ENCODE measurements at regions not wholly inside any gene's neighbourhood (a gene's known extent, or its start where the extent isn't known, plus 50 kb on each side); places are given as distances from the start of the nearest gene placed in this dataset.
A peak's percentile ranks its signal among the peaks of the same experiment; 100 is the strongest.

- Histone ChIP-seq H3K36me3 (replicated peaks in 1 of 2; ENCODE audit: control insufficient read depth in 1 of 2, insufficient read depth in 2 of 2, low read length in 2 of 2) (no peaks in the 10 kb centered on the region), H3K27me3 (ENCODE audit: control insufficient read depth in 1 of 2, insufficient read depth in 2 of 2, low read length in 2 of 2) (no peaks in the 10 kb centered on the region), H3K27ac (ENCODE audit: extremely low read length, insufficient read depth, low read length) (no peak overlapping the region), H3K4me2 (ENCODE audit: low read depth, low read length) (no peak overlapping the region), H3K4me1 (ENCODE audit: insufficient read depth, low read length) (no peaks in the 10 kb centered on the region), H3K9me3 (ENCODE audit: low read length) (no peaks in the 10 kb centered on the region), H3K79me2 (ENCODE audit: insufficient read depth, low read length) (no peaks in the 10 kb centered on the region), H3K4me3 (replicated peaks in 1 of 3; ENCODE audit: insufficient read depth in 1 of 3, low read depth in 2 of 3, low read length in 3 of 3) (no peak overlapping the region), H4K20me1 (ENCODE audit: insufficient read depth, low read length) (no peaks in the 10 kb centered on the region), H3K9ac (ENCODE audit: insufficient read depth, low read depth, low read length) (no peak overlapping the region), H2AFZ (ENCODE audit: low read length) (no peak overlapping the region)
- ChIA-PET CTCF (ENCODE audit: low intra/inter-chr PET ratio, low total read pairs) (no interaction called here), POLR2A (no interaction called here)
- DNase-seq (ENCODE audit: low spot score) (no peak), FAIRE-seq (no peak), ATAC-seq (no peak)
- in situ Hi-C loops (cut with HindIII; ENCODE audit: extremely low pct_ligation_motif_present, low pct_unique_long_range_greater_than_20kb) (no loop called here), intact Hi-C loops (cut with micrococcal nuclease; ENCODE audit: unreplicated experiment) (no loop called here)
- TF ChIP-seq ONECUT2 (CRISPR knock-in tag; IDR thresholded peaks at IDR 0.05) = no peak
- TF ChIP-seq ZNF280D (CRISPR knock-in tag; IDR thresholded peaks at IDR 0.05) = no peak
- no peak for TF ChIP-seq NR3C1 (CRISPR knock-in tag; IDR thresholded peaks at IDR 0.05)
- peak; percentile 25 to 67; a peak in 2 of 4 replicates for TF ChIP-seq MAFK (conservative IDR thresholded peaks at IDR 0.05 in 1 of 2, IDR thresholded peaks at IDR 0.05 in 1 of 2; ENCODE audit: low read length in 2 of 2)
- TF ChIP-seq ZNF17 (CRISPR knock-in tag; IDR thresholded peaks at IDR 0.05) = no peak
- no peak for TF ChIP-seq ZBTB33 (CRISPR knock-in tag; IDR thresholded peaks at IDR 0.05)
- TF ChIP-seq ZNF280B (CRISPR knock-in tag; IDR thresholded peaks at IDR 0.05; ENCODE audit: borderline replicate concordance) = no peak
- peak; percentile 51; the same call in 1 of the 2 replicates for TF ChIP-seq MAFF (IDR thresholded peaks at IDR 0.05; ENCODE audit: low read depth, low read length)
- no peak for TF ChIP-seq NR2C2 (CRISPR knock-in tag; IDR thresholded peaks at IDR 0.05; ENCODE audit: borderline replicate concordance)
- TF ChIP-seq HBP1 (CRISPR knock-in tag; IDR thresholded peaks at IDR 0.05; ENCODE audit: low read depth) = no peak
- TF ChIP-seq ZBTB3 (CRISPR knock-in tag; IDR thresholded peaks at IDR 0.05; ENCODE audit: borderline replicate concordance, low read depth) = no peak
- BruUV-seq (replicated peaks) = no TSS peak
Measured at GRCh38 chr6:73941892-73942291, 245.9 kb downstream of the CD109 start.

Measured in HepG2 (cell line).